IgD-negative memory B cell (primary cell): ENCODE measurements at regions not wholly inside any gene's neighbourhood (a gene's known extent, or its start where the extent isn't known, plus 50 kb on each side); places are given as distances from the start of the nearest gene placed in this dataset.

Experiments
- H3K27ac Mint-ChIP-seq, 3 donors: one replicate each; pipeline ENCODE4 v1.8.0; 2020 to 2022; ENCODE audit warnings: mild to moderate bottlenecking in 3 of 3, mixed read lengths in 3 of 3, moderate library complexity in 1 of 3
- H3K27me3 Mint-ChIP-seq: one replicate; pipeline ENCODE4 v1.8.0; 2021; ENCODE audit warnings: mixed read lengths
- H3K36me3 Mint-ChIP-seq: one replicate; pipeline ENCODE4 v1.8.0; 2020; ENCODE audit warnings: mild to moderate bottlenecking, mixed read lengths
- H3K4me1 Mint-ChIP-seq, 3 donors: one replicate each; pipeline ENCODE4 v1.8.0; 2020 to 2022; ENCODE audit warnings: mixed read lengths in 3 of 3, mild to moderate bottlenecking in 1 of 3
- H3K4me3 Mint-ChIP-seq, 4 donors: one replicate each; pipeline ENCODE4 v1.8.0; 2020 to 2022; ENCODE audit warnings: mild to moderate bottlenecking in 4 of 4, mixed read lengths in 4 of 4, moderate library complexity in 3 of 4
- H3K9me3 Mint-ChIP-seq, 3 donors: one replicate each; pipeline ENCODE4 v1.8.0; 2020 to 2021; ENCODE audit warnings: mixed read lengths in 3 of 3, mild to moderate bottlenecking in 1 of 3

GRCh38 chr2:19541884-19542283 lies 183.5 kb upstream of the OSR1 start:
- Mint-ChIP-seq H3K9me3 (peaks cover 0 to 6% (median under 1%) of the 10 kb centered on the region in 3 donors), H3K4me3 (no peak overlapping the region), H3K36me3 (no peaks in the 10 kb centered on the region), H3K4me1 (peaks cover 0 to 1% (median 0%) of the 10 kb centered on the region in 3 donors), H3K27me3 (no peaks in the 10 kb centered on the region), H3K27ac (no peak overlapping the region)

GRCh38 chr2:19540739-19541525 lies 182.5 kb upstream of the OSR1 start:
- no peak overlapping the region for H3K4me3 Mint-ChIP-seq
- peaks cover 0 to 1% (median 0%) of the 10 kb centered on the region in 3 donors for H3K4me1 Mint-ChIP-seq

GRCh38 chr2:19538411-19538963 lies 180.1 kb upstream of the OSR1 start:
- no peak overlapping the region for H3K4me3 Mint-ChIP-seq
- H3K9me3 Mint-ChIP-seq: peaks cover 0 to 2% (median 0%) of the 10 kb centered on the region in 3 donors
- no peaks in the 10 kb centered on the region for H3K27me3 Mint-ChIP-seq
- H3K27ac Mint-ChIP-seq: no peak overlapping the region
- H3K36me3 Mint-ChIP-seq: no peaks in the 10 kb centered on the region
- peaks cover 0 to 1% (median 0%) of the 10 kb centered on the region in 3 donors for H3K4me1 Mint-ChIP-seq

More at GRCh38 chr2:19540739-19541525, 182.5 kb upstream of the OSR1 start:
- H3K27me3 Mint-ChIP-seq: no peaks in the 10 kb centered on the region
- no peak overlapping the region for H3K27ac Mint-ChIP-seq
- peaks cover 0 to 6% (median 2%) of the 10 kb centered on the region in 3 donors for H3K9me3 Mint-ChIP-seq
- no peaks in the 10 kb centered on the region for H3K36me3 Mint-ChIP-seq

DNA sequence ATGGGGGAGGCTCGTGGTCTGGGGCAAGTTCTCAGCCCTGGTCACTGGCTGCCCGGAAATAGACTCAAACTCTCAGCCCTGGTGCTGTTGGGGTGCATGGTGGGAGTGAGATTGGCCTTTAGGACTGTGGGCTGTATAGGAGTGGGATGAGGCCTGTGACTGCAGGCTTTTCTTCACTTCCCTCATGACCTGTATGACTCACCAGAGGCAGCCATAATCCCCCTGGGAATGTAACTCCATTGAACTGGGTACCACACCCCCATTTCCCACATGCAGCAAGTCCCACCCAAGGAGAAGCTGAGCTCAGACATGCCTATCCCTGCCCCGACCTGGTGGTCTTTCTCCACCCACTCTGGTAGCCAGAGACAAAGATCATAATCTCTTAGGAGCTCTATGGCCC lies 177.7 kb upstream of the OSR1 start:
- peaks cover 0 to 1% (median 0%) of the 10 kb centered on the region in 3 donors for H3K4me1 Mint-ChIP-seq
- peaks cover 3% of the 10 kb centered on the region for H3K27me3 Mint-ChIP-seq
- no peak overlapping the region for H3K4me3 Mint-ChIP-seq
- H3K27ac Mint-ChIP-seq: no peak overlapping the region
- H3K9me3 Mint-ChIP-seq: peaks cover 0 to 2% (median 0%) of the 10 kb centered on the region in 3 donors
- H3K36me3 Mint-ChIP-seq: no peaks in the 10 kb centered on the region

GRCh38 chr2:19532547-19533196 lies 174.2 kb upstream of the OSR1 start:
- H3K4me1 Mint-ChIP-seq: peaks cover 0 to 1% (median 0%) of the 10 kb centered on the region in 3 donors
- no peak overlapping the region for H3K4me3 Mint-ChIP-seq
- H3K27ac Mint-ChIP-seq: no peak overlapping the region
- H3K36me3 Mint-ChIP-seq: no peaks in the 10 kb centered on the region
- H3K9me3 Mint-ChIP-seq: peaks cover 0 to 2% (median 0%) of the 10 kb centered on the region in 3 donors
- H3K27me3 Mint-ChIP-seq: peaks cover 3% of the 10 kb centered on the region

DNA sequence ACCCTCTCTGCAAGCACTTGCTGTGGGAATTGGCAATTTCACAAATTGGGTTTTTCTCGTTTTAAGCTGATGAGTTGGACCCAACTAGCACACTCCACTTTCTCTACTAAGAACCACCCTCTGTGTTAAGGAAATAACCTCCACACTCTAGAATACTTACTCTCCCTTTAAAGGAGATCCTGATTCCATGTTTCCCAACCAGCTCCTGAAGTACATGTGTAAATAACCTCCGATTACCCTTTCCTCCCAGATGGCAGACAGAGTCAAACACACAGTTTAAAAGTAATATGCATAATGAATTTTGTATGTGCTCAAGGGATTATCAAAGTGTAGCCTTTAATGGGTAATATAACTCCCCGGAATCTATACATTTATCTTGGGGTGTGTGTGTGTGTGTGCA lies 171.3 kb upstream of the OSR1 start:
- Mint-ChIP-seq H3K27ac (no peak overlapping the region), H3K27me3 (peaks cover 3% of the 10 kb centered on the region), H3K4me3 (no peak overlapping the region), H3K4me1 (no peaks in the 10 kb centered on the region), H3K9me3 (no peaks in the 10 kb centered on the region), H3K36me3 (no peaks in the 10 kb centered on the region)

DNA sequence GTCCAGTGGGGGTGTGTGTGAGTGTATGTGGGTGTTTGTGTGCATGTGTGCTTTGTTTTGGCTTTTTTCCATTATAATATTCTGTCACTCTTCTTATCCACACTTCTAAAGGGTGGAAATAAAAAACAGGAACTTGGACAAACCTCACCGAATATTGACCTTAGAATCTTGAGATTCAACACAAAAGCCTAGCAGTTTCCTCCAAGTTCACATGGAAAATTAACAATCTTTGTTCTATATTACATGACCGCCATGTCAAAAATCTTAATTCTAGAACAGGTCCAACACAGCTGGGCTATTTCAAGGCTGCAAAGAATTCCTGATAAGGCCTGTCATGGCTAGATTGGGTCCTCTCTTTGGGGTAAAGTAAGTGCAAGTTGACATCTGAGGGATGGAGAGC lies 169.3 kb upstream of the OSR1 start:
- no peaks in the 10 kb centered on the region for H3K4me1 Mint-ChIP-seq
- peaks cover 3% of the 10 kb centered on the region for H3K27me3 Mint-ChIP-seq

DNA sequence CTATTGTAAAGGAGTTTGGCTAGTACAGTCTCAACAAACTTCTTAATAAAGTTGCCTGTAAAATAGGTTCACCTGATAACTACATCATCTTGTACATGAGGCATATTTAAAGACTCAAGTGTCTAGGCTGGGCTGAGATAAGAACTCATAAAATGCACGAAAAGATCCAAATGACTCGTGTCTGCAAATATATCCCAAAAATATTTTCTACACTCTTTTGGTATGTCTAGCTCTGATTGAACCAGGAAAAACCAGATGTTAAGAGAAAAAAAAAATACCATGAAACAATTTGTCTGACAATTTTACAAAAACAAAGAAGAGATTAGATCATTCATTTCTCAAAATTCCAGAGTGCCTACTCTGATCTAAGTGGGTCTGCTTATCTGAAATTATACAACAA lies 166.9 kb upstream of the OSR1 start:
- H3K27me3 Mint-ChIP-seq: no peaks in the 10 kb centered on the region
- no peak overlapping the region for H3K4me3 Mint-ChIP-seq
- no peaks in the 10 kb centered on the region for H3K4me1 Mint-ChIP-seq
- H3K27ac Mint-ChIP-seq: no peak overlapping the region
- H3K9me3 Mint-ChIP-seq: no peaks in the 10 kb centered on the region
- no peaks in the 10 kb centered on the region for H3K36me3 Mint-ChIP-seq

More for the DNA sequence above, 169.3 kb upstream of the OSR1 start:
- H3K27ac Mint-ChIP-seq: no peak overlapping the region
- H3K36me3 Mint-ChIP-seq: no peaks in the 10 kb centered on the region
- no peaks in the 10 kb centered on the region for H3K9me3 Mint-ChIP-seq
- no peak overlapping the region for H3K4me3 Mint-ChIP-seq

GRCh38 chr2:19519045-19519444 lies 160.6 kb upstream of the OSR1 start:
- H3K36me3 Mint-ChIP-seq: no peaks in the 10 kb centered on the region
- peaks cover 0 to 2% (median 0%) of the 10 kb centered on the region in 3 donors for H3K9me3 Mint-ChIP-seq
- no peak overlapping the region for H3K27ac Mint-ChIP-seq
- H3K4me3 Mint-ChIP-seq: no peak overlapping the region
- no peaks in the 10 kb centered on the region for H3K4me1 Mint-ChIP-seq
- H3K27me3 Mint-ChIP-seq: peaks cover under 1% of the 10 kb centered on the region

GRCh38 chr2:19507137-19507536 lies 148.7 kb upstream of the OSR1 start:
- peaks cover 0 to 5% (median 5%) of the 10 kb centered on the region in 3 donors for H3K9me3 Mint-ChIP-seq
- H3K27ac Mint-ChIP-seq: no peak overlapping the region
- H3K4me3 Mint-ChIP-seq: no peak overlapping the region
- H3K27me3 Mint-ChIP-seq: peaks cover 4% of the 10 kb centered on the region
- H3K36me3 Mint-ChIP-seq: no peaks in the 10 kb centered on the region
- no peaks in the 10 kb centered on the region for H3K4me1 Mint-ChIP-seq

- Mint-ChIP-seq H3K9me3 (peaks cover 0 to 5% (median 1%) of the 10 kb centered on the region in 3 donors), H3K36me3 (no peaks in the 10 kb centered on the region), H3K4me1 (no peaks in the 10 kb centered on the region), H3K27ac (no peak overlapping the region), H3K4me3 (no peak overlapping the region), H3K27me3 (peaks cover 4% of the 10 kb centered on the region)
Measured at GRCh38 chr2:19505199-19506136, 147.0 kb upstream of the OSR1 start.

- Mint-ChIP-seq H3K4me1 (no peaks in the 10 kb centered on the region), H3K36me3 (no peaks in the 10 kb centered on the region), H3K9me3 (peaks cover 0 to 5% (median 1%) of the 10 kb centered on the region in 3 donors), H3K27me3 (peaks cover 4% of the 10 kb centered on the region), H3K27ac (no peak overlapping the region), H3K4me3 (no peak overlapping the region)
Measured at GRCh38 chr2:19504400-19505198, 146.2 kb upstream of the OSR1 start.

DNA sequence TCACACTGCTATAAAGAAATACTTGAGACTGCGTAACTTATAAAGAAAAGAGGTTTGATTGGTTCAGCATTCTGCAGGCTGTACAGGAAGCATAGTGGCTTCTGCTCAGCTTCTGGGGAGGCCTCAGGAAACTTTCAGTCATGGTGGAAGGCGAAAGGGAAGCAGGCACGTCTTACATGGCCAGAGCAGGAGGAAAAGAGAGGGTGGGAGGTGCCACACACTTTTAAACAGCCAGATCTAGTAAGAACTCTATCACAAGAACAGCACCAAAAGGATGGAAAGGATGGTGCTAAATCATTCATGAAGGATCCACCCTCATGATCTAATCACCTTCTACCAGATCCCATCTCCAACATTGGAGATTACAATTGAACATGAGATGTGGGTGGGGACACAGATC lies 145.5 kb upstream of the OSR1 start:
- H3K4me3 Mint-ChIP-seq: no peak overlapping the region
- peaks cover 4% of the 10 kb centered on the region for H3K27me3 Mint-ChIP-seq
- H3K4me1 Mint-ChIP-seq: no peaks in the 10 kb centered on the region
- peak overlapping the region in 1 of 3 donors; percentile 53 for H3K27ac Mint-ChIP-seq
- H3K9me3 Mint-ChIP-seq: peaks cover 0 to 5% (median 1%) of the 10 kb centered on the region in 3 donors
- H3K36me3 Mint-ChIP-seq: no peaks in the 10 kb centered on the region

GRCh38 chr2:19503406-19503805 lies 145.0 kb upstream of the OSR1 start:
- Mint-ChIP-seq H3K4me3 (no peak overlapping the region), H3K9me3 (peaks cover 0 to 5% (median 1%) of the 10 kb centered on the region in 3 donors), H3K27ac (peak overlapping the region in 1 of 3 donors; percentile 53), H3K27me3 (peaks cover 4% of the 10 kb centered on the region), H3K4me1 (no peaks in the 10 kb centered on the region), H3K36me3 (no peaks in the 10 kb centered on the region)
